B cell (primary cell): ENCODE measurements at regions not wholly inside any gene's neighbourhood (a gene's known extent, or its start where the extent isn't known, plus 50 kb on each side); places are given as distances from the start of the nearest gene placed in this dataset.

Source experiments
- ATAC-seq: fragments of 200-7000 bp; cut with Tn5 transposase; one replicate; pipeline ENCODE4 v1.10.0; 2021; ENCODE audit warnings: low read depth, mild to moderate bottlenecking, moderate number of reproducible peaks, moderate library complexity
- CTCF ChIA-PET: fragments of 350-600 bp; sonication (Branson Sonifier 250); formaldehyde crosslinking; loops from one replicate; lab custom pipeline; 2021; ENCODE audit warnings: antibody characterized with exemption, inconsistent platforms; lab: Charles Lee
- POLR2A ChIA-PET: fragments of 350-600 bp; sonication (Branson Sonifier 250); formaldehyde crosslinking; loops from one replicate; lab custom pipeline; 2021; ENCODE audit warnings: antibody characterized with exemption; lab: Charles Lee
- DNase-seq: peaks from one replicate; pipeline ENCODE4 v3.0.0; 2013
- H2AFZ ChIP-seq: 2 replicates; pipeline ENCODE4 v1.6.1; 2012; ENCODE audit warnings: mild to moderate bottlenecking, low read depth, low read length; ENCODE audit not compliant: insufficient read depth, poor library complexity, severe bottlenecking
- H3K27ac ChIP-seq, 2 donors: 1 replicate in 1 of 2; 2 replicates in 1 of 2; pipeline ENCODE4 v1.5.1; 2012 to 2013; ENCODE audit warnings: low read length in 2 of 2, mild to moderate bottlenecking in 2 of 2, moderate library complexity in 1 of 2
- H3K27me3 ChIP-seq, 4 experiments: fragments of 200-600 bp in 1 of 4; sonication (generic) in 1 of 4; replicated peaks in 1 of 4; 1 replicate in 2 of 4; 2 replicates in 2 of 4; pipeline versions ENCODE4 v1.6.1 to v1.7.0; 2013 to 2016; ENCODE audit warnings: low read length in 3 of 4, mild to moderate bottlenecking in 2 of 4, mixed read lengths in 1 of 4, moderate library complexity in 1 of 4; ENCODE audit not compliant: insufficient read depth in 4 of 4, control insufficient read depth in 3 of 4; ENCODE audit errors: control extremely low read depth in 1 of 4
- H3K36me3 ChIP-seq, 2 experiments: replicated peaks in 1 of 2; 1 replicate in 1 of 2; 2 replicates in 1 of 2; pipeline versions ENCODE4 v1.6.1 to v1.7.1; 2013; ENCODE audit warnings: low read length in 1 of 2; ENCODE audit not compliant: insufficient read depth in 2 of 2, control insufficient read depth in 1 of 2; ENCODE audit errors: control extremely low read depth in 1 of 2, extremely low read depth in 1 of 2
- H3K4me1 ChIP-seq, 2 donors: fragments of 200-600 bp in 1 of 2; sonication (generic) in 1 of 2; 1 replicate in 1 of 2; 2 replicates in 1 of 2; pipeline versions ENCODE4 v1.5.1 to v1.6.1; 2013 to 2017; ENCODE audit warnings: low read length in 2 of 2; ENCODE audit not compliant: control insufficient read depth in 2 of 2, insufficient read depth in 2 of 2
- H3K4me2 ChIP-seq: replicated peaks from 2 replicates; pipeline ENCODE3; 2012; ENCODE audit warnings: mild to moderate bottlenecking, low read depth, low read length; ENCODE audit not compliant: poor library complexity, severe bottlenecking
- H3K4me3 ChIP-seq, 5 experiments: fragments of 200-600 bp in 1 of 5; sonication (generic) in 1 of 5; 1 replicate in 3 of 5; 2 replicates in 2 of 5; pipeline versions ENCODE4 v1.5.1 to v1.7.0; 2011 to 2016; ENCODE audit warnings: low read length in 4 of 5, mild to moderate bottlenecking in 4 of 5, low read depth in 2 of 5, control low read depth in 1 of 5, moderate library complexity in 1 of 5; ENCODE audit not compliant: insufficient read depth in 1 of 5; ENCODE audit errors: control extremely low read depth in 1 of 5, extremely low read depth in 1 of 5
- H3K79me2 ChIP-seq: fragments of 200-600 bp; sonication (generic); one replicate; pipeline ENCODE4 v1.6.0; 2016; ENCODE audit warnings: low read length; ENCODE audit not compliant: control insufficient read depth, insufficient read depth
- H3K9ac ChIP-seq: fragments of 200-600 bp; sonication (generic); 2 replicates; pipeline ENCODE4 v1.6.1; 2017; ENCODE audit warnings: mild to moderate bottlenecking, low read length, moderate library complexity
- H3K9me3 ChIP-seq, 3 donors: one replicate each; pipeline versions ENCODE4 v1.6.1 to v1.7.1; 2013; ENCODE audit warnings: low read length in 2 of 3; ENCODE audit not compliant: control insufficient read depth in 2 of 3, insufficient read depth in 1 of 3; ENCODE audit errors: control extremely low read depth in 1 of 3
- H4K20me1 ChIP-seq: 2 replicates; pipeline ENCODE4 v1.6.0; 2012; ENCODE audit warnings: mild to moderate bottlenecking, low read length; ENCODE audit not compliant: insufficient read depth, control insufficient read depth, poor library complexity, severe bottlenecking
- H3K27ac Mint-ChIP-seq: one replicate; pipeline ENCODE4 v1.8.0; 2021; ENCODE audit warnings: mixed read lengths
- H3K27me3 Mint-ChIP-seq: one replicate; pipeline ENCODE4 v1.8.0; 2021; ENCODE audit warnings: mixed read lengths
- H3K4me1 Mint-ChIP-seq: one replicate; pipeline ENCODE4 v1.8.0; 2021; ENCODE audit warnings: mixed read lengths
- H3K4me3 Mint-ChIP-seq: one replicate; pipeline ENCODE4 v1.8.0; 2021; ENCODE audit warnings: mixed read lengths
- H3K9me3 Mint-ChIP-seq: one replicate; pipeline ENCODE4 v1.8.0; 2022; ENCODE audit warnings: mixed read lengths; ENCODE audit not compliant: insufficient read depth
- EZH2 ChIP-seq: IDR thresholded peaks from 2 replicates; pipeline ENCODE4 v1.6.1; 2012; ENCODE audit warnings: borderline replicate concordance, low read depth, mild to moderate bottlenecking, moderate library complexity, low read length; ENCODE audit not compliant: insufficient read depth, poor library complexity, severe bottlenecking
- intact Hi-C: fragments of 100-400 bp; cut with micrococcal nuclease; formaldehyde crosslinking; loops from one replicate; pipeline ENCODE4 v1.10.0; 2022
- small RNA-seq: library from RNA; depleted of rRNA; stranded (forward); fragments of <200 nt; gene quantifications from one replicate; pipeline ENCODE3, GENCODE V24; 2012; ENCODE audit warnings: low replicate concordance, low read depth; ENCODE audit not compliant: insufficient read length
- TF ChIP-seq, protein P1 (sequence below): fragments of 200-600 bp; IDR thresholded peaks from one replicate; pipeline ENCODE4 v1.8.0; 2022; ENCODE audit warnings: antibody characterized with exemption, mild to moderate bottlenecking

DNA sequence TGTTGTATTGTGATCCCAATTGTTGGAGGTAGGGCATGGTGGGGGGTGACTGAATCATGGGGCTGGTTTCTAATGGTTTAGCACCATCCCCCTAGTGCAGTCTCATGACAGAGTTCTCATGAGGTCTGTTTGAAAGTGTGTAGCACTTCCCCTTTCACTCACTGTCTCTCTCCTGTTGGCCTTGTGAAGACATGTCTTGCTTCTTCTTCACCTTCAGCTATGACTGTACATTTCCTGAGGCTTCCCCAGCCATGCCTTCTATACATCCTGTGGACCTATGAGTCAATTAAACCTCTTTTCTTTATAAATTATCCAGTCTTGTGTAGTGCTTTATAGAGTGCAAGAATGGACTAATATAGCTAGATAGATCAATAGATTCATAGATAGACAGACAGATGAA, 230.0 kb downstream of the MAGEE1 start:
- H3K9ac ChIP-seq, result no peak overlapping the region
- ATAC-seq, result no peak
- no peaks in the 10 kb centered on the region for H3K36me3 ChIP-seq
- Mint-ChIP-seq H3K4me1 (no peaks in the 10 kb centered on the region), H3K27me3 (no peaks in the 10 kb centered on the region), H3K9me3 (no peaks in the 10 kb centered on the region), H3K27ac (no peak overlapping the region), H3K4me3 (no peak overlapping the region)
- H3K4me1 ChIP-seq, result no peaks in the 10 kb centered on the region
- no peaks in the 10 kb centered on the region for H3K9me3 ChIP-seq
- intact Hi-C loops, result no loop called here
- no peak overlapping the region for H3K4me3 ChIP-seq
- DNase-seq, result no peak
- no peak overlapping the region for H3K27ac ChIP-seq
- no peaks in the 10 kb centered on the region for H3K79me2 ChIP-seq
- no peak overlapping the region for H2AFZ ChIP-seq
- H3K4me2 ChIP-seq, result no peak overlapping the region
- no peaks in the 10 kb centered on the region for H3K27me3 ChIP-seq
- CTCF ChIA-PET, result no interaction called here
- POLR2A ChIA-PET, result no interaction called here
- H4K20me1 ChIP-seq, result no peaks in the 10 kb centered on the region
- TF ChIP-seq, protein P1, sequence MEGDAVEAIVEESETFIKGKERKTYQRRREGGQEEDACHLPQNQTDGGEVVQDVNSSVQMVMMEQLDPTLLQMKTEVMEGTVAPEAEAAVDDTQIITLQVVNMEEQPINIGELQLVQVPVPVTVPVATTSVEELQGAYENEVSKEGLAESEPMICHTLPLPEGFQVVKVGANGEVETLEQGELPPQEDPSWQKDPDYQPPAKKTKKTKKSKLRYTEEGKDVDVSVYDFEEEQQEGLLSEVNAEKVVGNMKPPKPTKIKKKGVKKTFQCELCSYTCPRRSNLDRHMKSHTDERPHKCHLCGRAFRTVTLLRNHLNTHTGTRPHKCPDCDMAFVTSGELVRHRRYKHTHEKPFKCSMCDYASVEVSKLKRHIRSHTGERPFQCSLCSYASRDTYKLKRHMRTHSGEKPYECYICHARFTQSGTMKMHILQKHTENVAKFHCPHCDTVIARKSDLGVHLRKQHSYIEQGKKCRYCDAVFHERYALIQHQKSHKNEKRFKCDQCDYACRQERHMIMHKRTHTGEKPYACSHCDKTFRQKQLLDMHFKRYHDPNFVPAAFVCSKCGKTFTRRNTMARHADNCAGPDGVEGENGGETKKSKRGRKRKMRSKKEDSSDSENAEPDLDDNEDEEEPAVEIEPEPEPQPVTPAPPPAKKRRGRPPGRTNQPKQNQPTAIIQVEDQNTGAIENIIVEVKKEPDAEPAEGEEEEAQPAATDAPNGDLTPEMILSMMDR, result no peak
- TF ChIP-seq EZH2, result no peak

Small RNA genes lying in the stretch of these regions (small RNA-seq; reads per million reads assigned to genes)
- 30.2 reads per million, percentile 91 among the genes with 10 or more reads in this experiment for gene RNA5SP508
